Stimulated activated CD8-positive, alpha-beta memory T cell treated with anti-CD3 and anti-CD28 coated beads, Interleukin-7, amount 100 ng/mL, for 24 hours (primary cell): ENCODE measurements at regions not wholly inside any gene's neighbourhood (a gene's known extent, or its start where the extent isn't known, plus 50 kb on each side); places are given as distances from the start of the nearest gene placed in this dataset.
"Not testable (repeated sequence)": the region's sequence is repeated elsewhere in the genome, so short reads cannot be mapped to it uniquely, and the experiment has no call there.

Source experiments
- DNase-seq: peaks from one replicate; pipeline ENCODE4 v3.0.0-alpha.2; 2020; ENCODE audit warnings: low read depth

- no peak for DNase-seq
These were observed 67.4 kb upstream of the PTCH1 start for GRCh38 chr9:95584176-95584575.

GRCh38 chr9:95581900-95582299 is 65.1 kb upstream of the PTCH1 start:
- DNase-seq: no peak

GRCh38 chr9:95580812-95581761 is 64.3 kb upstream of the PTCH1 start:
- no peak for DNase-seq

- DNase-seq: no peak
These were observed 58.2 kb upstream of the PTCH1 start for GRCh38 chr9:95574866-95575553.

GRCh38 chr9:95574176-95574575 is 57.4 kb upstream of the PTCH1 start:
- DNase-seq: no peak

GRCh38 chr9:95573463-95573862 is 56.7 kb upstream of the PTCH1 start:
- DNase-seq: no peak

GRCh38 chr9:95572381-95573151 is 55.8 kb upstream of the PTCH1 start:
- DNase-seq: no peak

GRCh38 chr9:95570646-95571045 is 53.9 kb upstream of the PTCH1 start:
- no peak for DNase-seq

GRCh38 chr9:95570150-95570549 is 53.4 kb upstream of the PTCH1 start:
- DNase-seq: no peak

- not testable (repeated sequence) for DNase-seq
These were observed 52.0 kb upstream of the PTCH1 start for GRCh38 chr9:95568735-95569134.
